ENCODE measurements at regions not wholly inside any gene's neighbourhood (a gene's known extent, or its start where the extent isn't known, plus 50 kb on each side); places are given as distances from the start of the nearest gene placed in this dataset.

- TF ChIP-seq POLR2A (IDR thresholded peaks at IDR 0.05) (no peak), EP300 (IDR thresholded peaks at IDR 0.05) (no peak)
Measured at GRCh38 chr21:18620436-18620835, 216.9 kb upstream of the TMPRSS15 start.
